Caco-2 (cell line): ENCODE measurements at regions not wholly inside any gene's neighbourhood (a gene's known extent, or its start where the extent isn't known, plus 50 kb on each side); places are given as distances from the start of the nearest gene placed in this dataset.

ENCODE experiments used
- BruUV-seq: library from RNA; stranded (reverse); fragments of 400-500 nt; replicated peaks from 2 replicates; lab custom pipeline; 2021; lab: Mats Ljungman, UMichigan
- CTCF ChIA-PET: fragments of 300-600 bp; sonication (Branson Sonifier 250); formaldehyde crosslinking; loops from one replicate; lab custom pipeline; 2022; ENCODE audit warnings: antibody characterized with exemption; lab: Charles Lee
- POLR2A ChIA-PET: fragments of 300-600 bp; sonication (Branson Sonifier 250); formaldehyde crosslinking; loops from one replicate; lab custom pipeline; 2022; ENCODE audit warnings: antibody characterized with exemption; lab: Charles Lee
- DNase-seq, 2 experiments: peaks; one replicate each; pipeline versions ENCODE4 v3.0.0 to v3.0.0-alpha.2; 2020 to 2022
- H3K27me3 ChIP-seq: replicated peaks from 2 replicates; pipeline ENCODE4 v1.6.0; 2011; ENCODE audit warnings: low read length; ENCODE audit not compliant: control insufficient read depth, insufficient read depth
- H3K36me3 ChIP-seq: 2 replicates; pipeline ENCODE4 v1.5.1; 2011; ENCODE audit warnings: low read length; ENCODE audit not compliant: control insufficient read depth, insufficient read depth
- H3K4me1 ChIP-seq: fragments of 250-450 bp; sonication (Bioruptor Pico); 2 replicates; pipeline ENCODE4 v1.5.1; 2020; ENCODE audit warnings: mild to moderate bottlenecking
- H3K4me3 ChIP-seq: 2 replicates; pipeline ENCODE4 v1.5.1; 2011; ENCODE audit warnings: low read depth, mild to moderate bottlenecking, control low read depth, low read length
- H3K9me3 ChIP-seq: fragments of 250-450 bp; sonication (Bioruptor Pico); 2 replicates; pipeline ENCODE4 v1.5.1; 2020; ENCODE audit warnings: mild to moderate bottlenecking, moderate library complexity
- H3K27ac Mint-ChIP-seq: one replicate; pipeline ENCODE4 v1.8.0; 2022; ENCODE audit warnings: mixed read lengths; ENCODE audit not compliant: unreplicated experiment
- H3K27me3 Mint-ChIP-seq: one replicate; pipeline ENCODE4 v1.8.0; 2022; ENCODE audit warnings: mixed read lengths; ENCODE audit not compliant: insufficient read depth, unreplicated experiment
- H3K36me3 Mint-ChIP-seq: one replicate; pipeline ENCODE4 v1.8.0; 2022; ENCODE audit warnings: mild to moderate bottlenecking, mixed read lengths; ENCODE audit not compliant: insufficient read depth, unreplicated experiment
- H3K4me1 Mint-ChIP-seq: one replicate; pipeline ENCODE4 v1.8.0; 2022; ENCODE audit warnings: low read depth, mixed read lengths; ENCODE audit not compliant: unreplicated experiment
- H3K4me3 Mint-ChIP-seq: one replicate; pipeline ENCODE4 v1.8.0; 2022; ENCODE audit warnings: mild to moderate bottlenecking, moderate library complexity, mixed read lengths; ENCODE audit not compliant: unreplicated experiment
- H3K9me3 Mint-ChIP-seq: one replicate; pipeline ENCODE4 v1.8.0; 2022; ENCODE audit warnings: mixed read lengths; ENCODE audit not compliant: unreplicated experiment
- intact Hi-C: fragments of 100-400 bp; cut with micrococcal nuclease; formaldehyde crosslinking; loops from one replicate; pipeline ENCODE4 v1.10.0; 2022; ENCODE audit not compliant: unreplicated experiment
- TF ChIP-seq, protein P1 (sequence below), 2 experiments: fragments of 200-600 bp in 1 of 2; IDR thresholded peaks; 1 replicate in 1 of 2; 2 replicates in 1 of 2; pipeline versions ENCODE4 v1.5.1 to v1.8.0; 2011 to 2022; ENCODE audit warnings: antibody characterized with exemption in 1 of 2, control low read depth in 1 of 2, inconsistent platforms in 1 of 2, low read depth in 1 of 2, low read length in 1 of 2, mild to moderate bottlenecking in 1 of 2, moderate library complexity in 1 of 2; ENCODE audit not compliant: insufficient read depth in 1 of 2, severe bottlenecking in 1 of 2, unreplicated experiment in 1 of 2

- Mint-ChIP-seq H3K4me3 (no peak overlapping the region), H3K36me3 (no peaks in the 10 kb centered on the region), H3K4me1 (peaks cover 7% of the 10 kb centered on the region), H3K27me3 (no peaks in the 10 kb centered on the region), H3K27ac (peak overlapping the region; percentile 69), H3K9me3 (no peaks in the 10 kb centered on the region)
- H3K4me3 ChIP-seq = no peak overlapping the region
- TF ChIP-seq, protein P1, sequence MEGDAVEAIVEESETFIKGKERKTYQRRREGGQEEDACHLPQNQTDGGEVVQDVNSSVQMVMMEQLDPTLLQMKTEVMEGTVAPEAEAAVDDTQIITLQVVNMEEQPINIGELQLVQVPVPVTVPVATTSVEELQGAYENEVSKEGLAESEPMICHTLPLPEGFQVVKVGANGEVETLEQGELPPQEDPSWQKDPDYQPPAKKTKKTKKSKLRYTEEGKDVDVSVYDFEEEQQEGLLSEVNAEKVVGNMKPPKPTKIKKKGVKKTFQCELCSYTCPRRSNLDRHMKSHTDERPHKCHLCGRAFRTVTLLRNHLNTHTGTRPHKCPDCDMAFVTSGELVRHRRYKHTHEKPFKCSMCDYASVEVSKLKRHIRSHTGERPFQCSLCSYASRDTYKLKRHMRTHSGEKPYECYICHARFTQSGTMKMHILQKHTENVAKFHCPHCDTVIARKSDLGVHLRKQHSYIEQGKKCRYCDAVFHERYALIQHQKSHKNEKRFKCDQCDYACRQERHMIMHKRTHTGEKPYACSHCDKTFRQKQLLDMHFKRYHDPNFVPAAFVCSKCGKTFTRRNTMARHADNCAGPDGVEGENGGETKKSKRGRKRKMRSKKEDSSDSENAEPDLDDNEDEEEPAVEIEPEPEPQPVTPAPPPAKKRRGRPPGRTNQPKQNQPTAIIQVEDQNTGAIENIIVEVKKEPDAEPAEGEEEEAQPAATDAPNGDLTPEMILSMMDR (IDR thresholded peaks at IDR 0.05; ENCODE audit: insufficient read depth in 1 of 2, low read depth in 1 of 2, low read length in 1 of 2, severe bottlenecking in 1 of 2, unreplicated experiment in 1 of 2) = no peak
- no TSS peak for BruUV-seq
- H3K9me3 ChIP-seq = no peaks in the 10 kb centered on the region
- CTCF ChIA-PET = no interaction called here
- intact Hi-C loops = loop anchor here (2.0 kb wide), 1 partner anchor 29 kb away; no protein-coding TSS in a partner anchor
- DNase-seq = no peak
- H3K27me3 ChIP-seq = no peaks in the 10 kb centered on the region
- H3K36me3 ChIP-seq = no peaks in the 10 kb centered on the region
- POLR2A ChIA-PET = no interaction called here
- peaks cover 23% of the 10 kb centered on the region for H3K4me1 ChIP-seq
These were observed 83.8 kb downstream of the LUZP4 start for GRCh38 chrX:115373308-115373707.

GRCh38 chrX:115378471-115378870 is 89.0 kb downstream of the LUZP4 start:
- CTCF ChIA-PET = interaction anchor here (1.2 kb wide), 1 partner anchor 48 kb away, joined by 3 read pairs; no protein-coding TSS in a partner anchor
- no peaks in the 10 kb centered on the region for H3K9me3 Mint-ChIP-seq
- no peak for DNase-seq

GRCh38 chrX:115387327-115387726 is 97.8 kb downstream of the LUZP4 start:
- TF ChIP-seq, protein P1 (IDR thresholded peaks at IDR 0.05; ENCODE audit: insufficient read depth in 1 of 2, low read depth in 1 of 2, low read length in 1 of 2, severe bottlenecking in 1 of 2, unreplicated experiment in 1 of 2) = no peak
- Mint-ChIP-seq H3K27ac (peak overlapping the region; percentile 16), H3K36me3 (no peaks in the 10 kb centered on the region), H3K27me3 (no peaks in the 10 kb centered on the region), H3K9me3 (no peaks in the 10 kb centered on the region), H3K4me3 (no peak overlapping the region), H3K4me1 (no peaks in the 10 kb centered on the region)
- Histone ChIP-seq H3K9me3 (no peaks in the 10 kb centered on the region), H3K4me1 (peaks cover 7% of the 10 kb centered on the region; the same call in 1 of the 2 replicates), H3K4me3 (no peak overlapping the region), H3K36me3 (no peaks in the 10 kb centered on the region), H3K27me3 (no peaks in the 10 kb centered on the region)
- CTCF ChIA-PET = no interaction called here
- POLR2A ChIA-PET = no interaction called here
- DNase-seq = no peak
- BruUV-seq = no TSS peak
- intact Hi-C loops = no loop called here

More at GRCh38 chrX:115378471-115378870, 89.0 kb downstream of the LUZP4 start:
- no peaks in the 10 kb centered on the region for H3K27me3 ChIP-seq
- intact Hi-C loops = no loop called here
- Mint-ChIP-seq H3K36me3 (no peaks in the 10 kb centered on the region), H3K4me1 (no peaks in the 10 kb centered on the region), H3K27me3 (no peaks in the 10 kb centered on the region), H3K27ac (no peak overlapping the region), H3K4me3 (no peak overlapping the region)
- H3K36me3 ChIP-seq = no peaks in the 10 kb centered on the region
- POLR2A ChIA-PET = no interaction called here
- H3K4me3 ChIP-seq = no peak overlapping the region
- TF ChIP-seq, protein P1 (IDR thresholded peaks at IDR 0.05; ENCODE audit: insufficient read depth in 1 of 2, low read depth in 1 of 2, low read length in 1 of 2, severe bottlenecking in 1 of 2, unreplicated experiment in 1 of 2) = no peak
- H3K4me1 ChIP-seq = 0 out of 2 replicates have a peak, but pooled peaks cover under 1% of the 10 kb centered on the region
- no peaks in the 10 kb centered on the region for H3K9me3 ChIP-seq
- BruUV-seq = no TSS peak
